ENCODE measurements at regions not wholly inside any gene's neighbourhood (a gene's known extent, or its start where the extent isn't known, plus 50 kb on each side); places are given as distances from the start of the nearest gene placed in this dataset.
A peak's percentile ranks its signal among the peaks of the same experiment; 100 is the strongest.
"Not testable (repeated sequence)": the region's sequence is repeated elsewhere in the genome, so short reads cannot be mapped to it uniquely, and the experiment has no call there.

- no peak overlapping the region for H3K4me3 ChIP-seq (ENCODE audit: low read depth, low read length)
- no peak for DNase-seq (ENCODE audit: low read depth)
- TF ChIP-seq, protein P1, sequence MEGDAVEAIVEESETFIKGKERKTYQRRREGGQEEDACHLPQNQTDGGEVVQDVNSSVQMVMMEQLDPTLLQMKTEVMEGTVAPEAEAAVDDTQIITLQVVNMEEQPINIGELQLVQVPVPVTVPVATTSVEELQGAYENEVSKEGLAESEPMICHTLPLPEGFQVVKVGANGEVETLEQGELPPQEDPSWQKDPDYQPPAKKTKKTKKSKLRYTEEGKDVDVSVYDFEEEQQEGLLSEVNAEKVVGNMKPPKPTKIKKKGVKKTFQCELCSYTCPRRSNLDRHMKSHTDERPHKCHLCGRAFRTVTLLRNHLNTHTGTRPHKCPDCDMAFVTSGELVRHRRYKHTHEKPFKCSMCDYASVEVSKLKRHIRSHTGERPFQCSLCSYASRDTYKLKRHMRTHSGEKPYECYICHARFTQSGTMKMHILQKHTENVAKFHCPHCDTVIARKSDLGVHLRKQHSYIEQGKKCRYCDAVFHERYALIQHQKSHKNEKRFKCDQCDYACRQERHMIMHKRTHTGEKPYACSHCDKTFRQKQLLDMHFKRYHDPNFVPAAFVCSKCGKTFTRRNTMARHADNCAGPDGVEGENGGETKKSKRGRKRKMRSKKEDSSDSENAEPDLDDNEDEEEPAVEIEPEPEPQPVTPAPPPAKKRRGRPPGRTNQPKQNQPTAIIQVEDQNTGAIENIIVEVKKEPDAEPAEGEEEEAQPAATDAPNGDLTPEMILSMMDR (IDR thresholded peaks at IDR 0.05; ENCODE audit: insufficient read depth, low read depth, low read length): no peak
Observed at GRCh38 chr7:17407229-17407628, 108.8 kb downstream of the AHR start.

DNA sequence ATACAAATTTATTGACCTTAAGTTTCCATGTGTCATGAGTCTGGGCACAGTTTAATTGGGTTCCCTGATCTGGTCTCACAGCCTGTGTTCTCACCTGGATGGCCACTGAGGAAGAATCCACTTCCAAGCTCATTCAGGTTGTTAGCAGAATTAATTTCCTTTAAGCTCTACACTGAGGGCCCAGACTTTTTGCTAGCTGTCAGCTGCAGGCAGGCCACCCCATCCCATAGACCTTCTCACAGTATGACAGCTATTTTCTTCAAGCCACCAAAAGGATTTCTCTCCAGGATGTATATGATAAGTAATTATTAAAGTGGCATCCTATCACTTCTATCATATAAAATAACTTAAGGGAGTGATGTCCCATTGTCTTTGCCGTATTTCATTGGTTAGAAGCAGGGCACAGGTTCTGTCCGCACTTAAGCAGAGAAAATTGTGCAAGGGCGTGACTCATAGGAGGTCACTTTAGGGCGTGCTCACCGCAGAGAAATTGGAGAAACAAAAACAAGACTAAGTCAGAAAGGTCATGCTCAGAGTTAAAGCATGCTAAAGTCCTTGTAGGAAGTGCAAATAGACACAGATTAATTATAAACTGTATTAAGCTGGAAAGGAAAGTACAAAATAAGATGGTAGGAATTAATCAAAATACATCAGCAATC is 109.9 kb downstream of the AHR start:
- peak; percentile 97 for DNase-seq (ENCODE audit: low read depth)
- H3K4me3 ChIP-seq (ENCODE audit: low read depth, low read length): no peak overlapping the region
- TF ChIP-seq, protein P1 (IDR thresholded peaks at IDR 0.05; ENCODE audit: insufficient read depth, low read depth, low read length): no peak

GRCh38 chr7:17408904-17409290 is 110.4 kb downstream of the AHR start:
- TF ChIP-seq, protein P1 (IDR thresholded peaks at IDR 0.05; ENCODE audit: insufficient read depth, low read depth, low read length): no peak
- DNase-seq (ENCODE audit: low read depth): peak; percentile 32
- H3K4me3 ChIP-seq (ENCODE audit: low read depth, low read length): no peak overlapping the region

- TF ChIP-seq, protein P1 (IDR thresholded peaks at IDR 0.05; ENCODE audit: insufficient read depth, low read depth, low read length): no peak
- H3K4me3 ChIP-seq (ENCODE audit: low read depth, low read length): no peak overlapping the region
Observed at GRCh38 chr7:17411922-17412321, 113.5 kb downstream of the AHR start.

DNA sequence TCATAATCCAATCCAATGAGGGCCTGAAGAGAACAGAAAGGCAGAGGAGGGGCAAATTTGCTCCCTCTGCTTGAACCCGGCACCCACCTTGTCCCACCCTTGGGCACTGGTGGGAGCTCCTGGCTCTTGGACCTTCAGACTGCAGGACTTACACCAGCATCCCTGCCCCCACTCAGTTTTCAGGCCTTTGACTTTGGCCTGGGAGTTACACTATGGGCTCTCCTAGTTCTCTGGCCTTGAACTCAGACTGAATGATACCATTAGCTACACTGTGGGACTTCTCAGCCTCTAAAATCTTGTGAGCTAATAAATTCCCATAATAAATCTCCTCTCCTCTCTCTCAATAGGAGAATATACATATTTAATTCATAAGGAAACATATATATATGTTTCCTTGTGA is 114.4 kb downstream of the AHR start:
- no peak overlapping the region for H3K4me3 ChIP-seq (ENCODE audit: low read depth, low read length)
- DNase-seq (ENCODE audit: low read depth): no peak
- TF ChIP-seq, protein P1 (IDR thresholded peaks at IDR 0.05; ENCODE audit: insufficient read depth, low read depth, low read length): no peak

More at GRCh38 chr7:17411922-17412321, 113.5 kb downstream of the AHR start:
- DNase-seq (ENCODE audit: low read depth): no peak

DNA sequence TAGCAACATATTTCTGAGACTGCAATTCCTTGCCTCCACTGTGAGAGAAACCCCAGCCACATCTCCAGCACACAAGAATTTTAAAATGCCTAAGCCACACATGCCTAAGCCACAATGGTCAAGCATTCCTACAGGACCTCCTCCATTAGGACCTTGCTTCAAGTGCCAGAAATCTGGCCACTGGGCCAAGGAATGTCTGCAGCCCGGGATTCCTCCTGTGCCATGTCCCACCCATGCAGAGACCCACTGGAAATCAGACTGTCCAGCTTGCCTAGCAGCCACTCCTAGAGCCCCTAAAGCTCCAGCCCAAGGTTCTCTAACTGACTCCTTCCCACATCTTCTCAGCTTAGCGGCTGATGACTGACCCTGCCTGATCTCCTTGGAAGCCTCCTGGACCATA is 117.5 kb downstream of the AHR start:
- no peak for DNase-seq (ENCODE audit: low read depth)
- TF ChIP-seq, protein P1 (IDR thresholded peaks at IDR 0.05; ENCODE audit: insufficient read depth, low read depth, low read length): no peak
- no peak overlapping the region for H3K4me3 ChIP-seq (ENCODE audit: low read depth, low read length)

GRCh38 chr7:17420308-17421015 is 122.0 kb downstream of the AHR start:
- H3K4me3 ChIP-seq (ENCODE audit: low read depth, low read length): not testable (repeated sequence)

More at GRCh38 chr7:17420308-17421015, 122.0 kb downstream of the AHR start:
- peak; percentile 79 for DNase-seq (ENCODE audit: low read depth)

All from fibroblast of villous mesenchyme (primary cell).